ENCODE measurements at regions not wholly inside any gene's neighbourhood (a gene's known extent, or its start where the extent isn't known, plus 50 kb on each side); places are given as distances from the start of the nearest gene placed in this dataset.

GRCh38 chr5:24923400-24923799 is 278.6 kb upstream of the CDH10 start:
- TF ChIP-seq CTCF (conservative IDR thresholded peaks at IDR 0.05 in 1 of 2, IDR thresholded peaks at IDR 0.05 in 1 of 2; ENCODE audit: low read depth in 1 of 2, low read length in 2 of 2) (no peak), EZH2 (IDR thresholded peaks at IDR 0.05; ENCODE audit: low read length, missing control alignments) (no peak)

Measured in fibroblast of lung (primary cell).